H1 (cell line): ENCODE measurements at regions not wholly inside any gene's neighbourhood (a gene's known extent, or its start where the extent isn't known, plus 50 kb on each side); places are given as distances from the start of the nearest gene placed in this dataset.

ENCODE experiments used
- CHD2 ChIP-seq: IDR thresholded peaks from 2 replicates; pipeline ENCODE4 v1.6.1; 2012; ENCODE audit warnings: low read length, improper control_type of control experiment
- CTCF ChIP-seq, 3 experiments: IDR thresholded peaks; 1 replicate in 2 of 3; 2 replicates in 1 of 3; pipeline versions ENCODE4 v1.5.1 to v1.6.1; 2011; ENCODE audit warnings: low read length in 3 of 3, mild to moderate bottlenecking in 3 of 3, inconsistent platforms in 2 of 3, low read depth in 1 of 3, moderate library complexity in 1 of 3; ENCODE audit not compliant: insufficient read depth in 1 of 3; ENCODE audit errors: control extremely low read depth in 1 of 3
- KDM1A ChIP-seq: fragments of 200-600, 300-600 bp; sonication (generic); IDR thresholded peaks from 2 replicates; pipeline ENCODE4 v1.7.1; 2016; ENCODE audit warnings: mild to moderate bottlenecking, low read length, borderline replicate concordance
- NANOG ChIP-seq: IDR thresholded peaks from 2 replicates; pipeline ENCODE4 v1.6.1; 2011; ENCODE audit warnings: low read length, low read depth, mild to moderate bottlenecking, inconsistent platforms; ENCODE audit not compliant: insufficient read depth, poor library complexity, severe bottlenecking
- SIN3A ChIP-seq, 2 experiments: IDR thresholded peaks in 1 of 2; conservative IDR thresholded peaks in 1 of 2; 2 replicates each; pipeline ENCODE4 v1.6.1; 2011 to 2012; ENCODE audit warnings: low read length in 2 of 2, improper control_type of control experiment in 1 of 2, low read depth in 1 of 2, mild to moderate bottlenecking in 1 of 2
- TAF1 ChIP-seq: IDR thresholded peaks from 2 replicates; pipeline ENCODE4 v1.6.1; 2011; ENCODE audit warnings: mild to moderate bottlenecking, low read depth, low read length

GRCh38 chr5:106854105-106854687, 816.5 kb downstream of the EFNA5 start (continued):
- no peak for TF ChIP-seq TAF1
- no peak for TF ChIP-seq SIN3A (conservative IDR thresholded peaks at IDR 0.05 in 1 of 2, IDR thresholded peaks at IDR 0.05 in 1 of 2; ENCODE audit: low read depth in 1 of 2, low read length in 2 of 2)
- no peak for TF ChIP-seq CHD2
- TF ChIP-seq CTCF (IDR thresholded peaks at IDR 0.05; ENCODE audit: control extremely low read depth in 1 of 3, insufficient read depth in 1 of 3, low read depth in 1 of 3, low read length in 3 of 3) = no peak
- TF ChIP-seq KDM1A = no peak
- no peak for TF ChIP-seq NANOG
